Activated effector memory CD4-positive, alpha-beta T cell treated with anti-CD3 and anti-CD28 coated beads, Interleukin-2, amount 50 U/mL, for 16 hours (primary cell): ENCODE measurements at regions not wholly inside any gene's neighbourhood (a gene's known extent, or its start where the extent isn't known, plus 50 kb on each side); places are given as distances from the start of the nearest gene placed in this dataset.
A peak's percentile ranks its signal among the peaks of the same experiment; 100 is the strongest.

Source experiments
- DNase-seq: peaks from one replicate; pipeline ENCODE4 v3.0.0-alpha.2; 2020

DNA sequence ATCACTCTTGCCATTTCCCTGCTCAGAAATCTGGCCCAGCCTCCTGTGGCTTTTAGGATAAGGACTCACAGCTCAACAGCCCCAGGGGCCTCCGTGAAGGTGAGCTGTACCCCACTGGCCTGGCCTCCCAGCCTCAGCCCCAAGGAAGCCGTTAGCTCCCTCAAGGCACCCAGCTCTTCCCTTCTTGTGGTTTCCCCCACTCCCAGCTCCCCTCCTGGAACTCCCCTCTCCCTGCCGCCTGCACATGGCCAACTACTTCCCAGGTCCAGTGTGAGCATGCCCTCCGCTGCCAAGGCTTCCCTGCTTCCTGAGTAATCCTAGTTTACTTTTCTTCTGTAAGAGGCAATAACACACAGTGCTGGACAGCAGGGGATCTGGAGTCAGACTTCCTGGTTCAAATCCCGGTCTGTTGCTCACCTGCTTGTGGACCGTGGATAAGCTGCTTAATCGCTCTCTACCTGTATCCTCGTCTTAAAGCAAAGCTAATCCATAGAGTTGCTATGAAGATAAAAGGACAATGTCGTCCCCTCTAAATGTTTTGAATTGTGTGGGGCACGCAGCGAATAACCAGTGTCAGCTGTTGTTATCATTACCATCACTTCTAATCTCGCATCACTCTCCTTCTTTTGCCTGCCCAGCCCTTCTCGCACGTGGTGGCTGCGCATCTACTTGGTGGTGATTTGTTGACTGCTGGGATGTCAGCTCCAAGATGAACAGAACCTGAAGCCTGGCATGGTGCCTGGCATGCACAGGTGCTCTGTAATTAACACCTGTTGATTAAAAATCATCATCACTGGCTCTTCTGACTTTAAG, 86.6 kb downstream of the C5orf15 start:
- DNase-seq: no peak

DNA sequence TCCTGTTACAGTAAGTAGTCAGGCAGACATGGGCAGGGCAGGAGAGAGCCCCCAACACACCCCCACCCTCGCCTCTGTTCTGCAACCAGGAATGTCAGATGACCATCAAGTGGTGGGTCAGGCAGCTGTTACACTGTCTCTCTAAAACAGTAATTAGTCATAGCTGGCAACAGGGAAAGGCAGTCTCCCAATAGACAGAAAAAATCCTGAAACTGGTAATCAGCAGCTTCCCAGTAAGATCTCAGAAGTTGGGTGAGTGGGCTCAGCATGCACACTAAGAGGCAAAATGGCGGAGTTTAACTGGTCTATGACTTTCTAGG, 90.2 kb downstream of the C5orf15 start:
- no peak for DNase-seq

DNA sequence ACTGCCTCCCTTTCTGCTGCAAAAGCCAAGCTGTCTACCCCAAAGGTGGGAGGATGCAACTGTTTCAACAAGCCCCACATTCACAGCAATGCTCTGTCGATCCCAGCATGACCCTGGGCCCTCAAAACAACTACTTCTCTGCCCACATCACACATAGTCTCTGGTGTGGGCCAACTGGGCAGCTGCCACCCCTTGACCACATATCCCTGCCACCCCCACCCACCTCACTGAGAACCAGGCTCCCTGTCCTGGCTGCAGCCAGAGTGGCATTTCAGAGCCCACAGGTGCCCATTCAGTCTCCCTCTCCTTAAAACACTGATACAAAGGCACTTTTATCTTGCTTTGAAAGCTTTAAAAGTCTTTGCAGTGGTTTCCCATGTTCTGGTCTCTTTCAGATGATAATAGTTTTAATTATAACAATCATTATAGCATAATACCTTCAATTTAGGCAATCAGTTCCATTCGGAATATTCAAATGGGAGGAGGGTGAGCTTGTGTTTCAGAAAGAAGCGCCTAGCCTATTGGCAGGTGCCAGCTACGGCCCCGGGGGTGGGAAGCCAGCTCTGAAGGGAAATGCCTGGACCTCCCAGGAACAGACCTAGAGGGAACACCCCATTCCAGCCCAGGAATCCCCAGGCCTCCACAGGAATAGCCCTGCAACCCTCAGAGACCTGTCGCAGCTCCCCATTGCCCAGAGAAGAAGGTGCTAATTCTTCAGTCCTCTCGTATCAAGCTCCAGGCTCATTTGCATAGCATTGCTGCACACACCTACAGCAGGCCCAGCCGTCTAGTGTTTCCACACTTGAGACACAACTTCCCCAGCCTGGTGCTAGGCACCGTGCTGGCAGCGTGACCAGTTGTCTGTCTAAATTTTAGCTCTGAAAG, 90.8 kb downstream of the C5orf15 start:
- peak; percentile 42 for DNase-seq

- DNase-seq: peak; percentile 34
Observed at GRCh38 chr5:133876266-133876665, 92.2 kb downstream of the C5orf15 start.

DNA sequence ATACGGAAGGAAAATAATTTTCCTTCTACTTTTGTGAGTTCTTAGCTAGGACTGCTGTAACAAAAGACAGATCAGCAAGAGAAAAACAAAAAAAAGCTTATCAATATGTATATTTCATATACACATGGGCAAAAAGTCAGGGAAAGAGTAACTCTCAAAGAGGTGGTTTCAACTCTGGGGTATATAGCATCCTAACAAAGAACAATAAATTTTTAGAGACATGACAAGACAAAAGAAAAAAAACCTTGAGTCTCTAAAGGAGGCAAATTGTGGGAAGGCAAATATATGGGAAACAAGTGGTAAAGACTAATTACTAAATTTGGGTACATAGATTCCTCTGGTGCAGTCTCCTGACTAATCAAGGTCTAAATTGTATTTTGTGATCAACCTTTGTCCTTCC, 93.2 kb downstream of the C5orf15 start:
- no peak for DNase-seq

- DNase-seq: peak; percentile 33
Observed at GRCh38 chr5:133873449-133873848, 95.0 kb downstream of the C5orf15 start.

DNA sequence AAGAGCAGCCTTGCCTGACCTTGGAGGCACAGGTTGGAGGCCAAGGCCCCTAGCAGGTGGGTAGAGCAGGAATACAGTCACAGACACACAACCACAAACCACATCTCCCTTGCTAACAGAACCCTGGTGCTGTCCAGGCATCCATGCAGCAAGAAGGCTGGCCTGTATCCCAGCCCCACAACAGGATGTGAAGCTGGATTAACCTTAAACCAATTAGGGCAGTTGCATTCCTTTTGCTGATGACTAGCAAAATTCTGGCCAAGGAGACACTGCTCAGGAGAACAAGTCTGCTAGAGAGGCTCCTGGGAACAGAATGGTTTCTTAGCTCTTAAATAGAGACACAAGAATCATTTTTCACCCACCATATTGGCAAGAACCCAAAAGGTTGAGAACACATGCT, 97.8 kb downstream of the C5orf15 start:
- DNase-seq: peak; percentile 30

DNA sequence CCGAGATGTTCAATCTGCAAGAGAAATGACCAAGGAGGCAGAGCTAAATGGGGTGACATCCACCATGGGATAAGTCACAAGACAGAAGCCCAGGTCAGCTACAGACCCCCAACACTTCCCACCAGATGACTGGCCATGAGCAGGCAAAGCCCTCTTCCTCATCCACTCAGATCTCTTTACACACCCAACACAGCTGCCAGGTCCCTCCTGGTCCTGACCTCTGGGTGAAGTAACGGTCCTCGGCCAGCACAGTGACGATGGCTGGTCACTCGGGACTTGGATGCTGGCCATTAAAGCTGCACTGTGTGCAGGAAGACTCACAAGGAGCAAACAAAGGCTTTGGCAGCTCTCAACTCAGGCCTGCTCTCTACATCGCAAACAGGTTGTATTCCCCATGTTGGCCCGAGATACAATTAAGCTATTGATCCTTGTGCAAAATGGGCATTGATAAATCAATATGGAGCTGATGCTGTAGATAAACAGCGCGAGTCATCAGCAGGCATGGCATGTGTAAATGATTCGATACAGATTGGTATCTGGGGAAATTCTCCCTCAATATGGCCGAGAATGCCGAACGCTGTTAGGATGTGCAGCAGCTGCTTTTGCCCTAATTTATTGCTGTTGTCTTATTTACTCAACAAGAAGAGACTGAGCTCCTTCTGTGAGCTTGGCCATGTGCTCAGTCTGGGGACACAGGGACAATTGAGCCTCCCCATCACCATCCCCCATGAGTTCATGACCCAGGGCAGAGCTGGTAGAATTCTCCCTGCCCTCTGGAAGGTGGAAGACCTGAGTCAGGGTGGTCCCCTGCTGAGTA, 98.7 kb downstream of the C5orf15 start:
- DNase-seq: no peak

DNA sequence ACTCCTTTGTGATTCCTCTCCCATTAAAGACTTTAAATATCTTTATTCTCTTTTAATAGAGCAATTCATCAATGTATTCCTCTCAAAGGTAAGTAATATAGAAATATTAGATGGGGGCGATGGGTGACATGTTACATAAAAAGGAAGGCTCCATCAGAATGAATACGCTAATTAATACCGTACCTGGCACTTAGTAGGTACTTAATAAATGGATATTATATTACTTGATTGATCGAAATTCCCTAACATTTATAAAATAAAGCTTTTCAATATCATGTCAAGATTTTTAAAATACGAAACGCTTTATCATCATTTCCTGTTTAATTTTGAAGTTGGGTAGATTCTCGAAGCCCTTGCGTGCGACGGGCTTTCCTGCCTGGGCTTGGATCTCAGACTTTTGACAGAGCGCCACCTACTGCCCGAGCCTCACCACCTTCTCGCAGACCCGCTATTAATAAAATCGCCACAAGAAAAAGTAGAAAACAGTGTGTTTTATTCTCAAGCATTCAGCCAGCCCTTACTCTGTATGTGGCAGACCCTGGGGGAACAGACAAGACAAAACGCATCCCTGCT, 99.4 kb downstream of the C5orf15 start:
- peak; percentile 90 for DNase-seq

DNA sequence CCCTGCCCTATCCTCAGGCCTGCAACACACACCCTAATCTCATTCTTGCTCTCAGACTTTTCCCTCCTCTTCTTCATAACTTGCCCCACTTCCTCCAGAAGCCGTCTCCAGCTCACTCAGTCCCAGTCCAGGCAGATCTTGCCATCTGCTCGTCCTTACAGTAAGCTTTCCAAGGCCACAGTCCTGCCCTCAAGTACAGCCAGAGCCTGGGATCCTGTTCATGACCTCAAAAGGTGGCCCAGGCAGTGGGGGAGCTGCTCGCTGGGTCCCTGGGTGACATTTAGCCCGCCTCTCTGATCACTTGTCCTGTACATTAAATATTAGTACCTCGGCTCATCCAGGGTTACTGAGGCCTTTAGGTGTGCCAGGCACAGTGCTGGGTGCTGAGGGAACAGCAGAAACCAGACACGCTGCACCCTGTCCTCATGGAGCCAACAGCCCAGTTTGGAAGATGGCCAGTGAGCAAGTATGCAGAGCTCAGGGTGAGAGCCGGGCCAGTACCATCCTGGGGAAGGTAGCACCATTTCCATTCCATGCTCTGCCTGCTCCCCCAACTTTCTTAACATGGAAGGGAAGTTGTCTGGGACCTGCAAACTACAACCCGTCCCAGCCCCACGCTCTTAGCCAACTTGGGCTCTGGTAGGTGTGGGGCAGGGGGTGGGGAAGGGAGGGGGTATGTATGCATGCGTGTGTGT, 100.4 kb downstream of the C5orf15 start:
- no peak for DNase-seq

DNA sequence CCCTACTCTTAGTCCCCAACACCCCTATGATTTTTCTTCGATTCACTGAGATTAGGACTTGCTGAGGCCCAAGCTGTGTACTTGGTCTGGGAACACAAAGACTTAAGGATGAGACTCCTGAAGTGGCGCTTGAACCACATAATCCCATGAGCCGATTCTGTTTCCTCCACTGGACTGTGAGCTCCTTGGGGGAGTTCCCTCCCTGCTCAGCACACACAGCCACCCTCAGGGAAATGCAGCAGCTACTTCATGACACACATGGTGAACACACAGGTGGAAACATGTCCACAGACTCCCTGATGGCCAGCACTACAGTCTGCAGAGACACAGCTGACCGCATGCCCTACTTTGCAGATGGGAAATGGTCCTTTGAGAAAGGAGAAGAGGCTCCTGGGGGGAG, 101.1 kb downstream of the C5orf15 start:
- no peak for DNase-seq

GRCh38 chr5:133866903-133867245, 101.6 kb downstream of the C5orf15 start:
- DNase-seq: no peak

GRCh38 chr5:133866160-133866902, 102.1 kb downstream of the C5orf15 start:
- no peak for DNase-seq

- no peak for DNase-seq
Observed at GRCh38 chr5:133865113-133865512, 103.3 kb downstream of the C5orf15 start.

DNA sequence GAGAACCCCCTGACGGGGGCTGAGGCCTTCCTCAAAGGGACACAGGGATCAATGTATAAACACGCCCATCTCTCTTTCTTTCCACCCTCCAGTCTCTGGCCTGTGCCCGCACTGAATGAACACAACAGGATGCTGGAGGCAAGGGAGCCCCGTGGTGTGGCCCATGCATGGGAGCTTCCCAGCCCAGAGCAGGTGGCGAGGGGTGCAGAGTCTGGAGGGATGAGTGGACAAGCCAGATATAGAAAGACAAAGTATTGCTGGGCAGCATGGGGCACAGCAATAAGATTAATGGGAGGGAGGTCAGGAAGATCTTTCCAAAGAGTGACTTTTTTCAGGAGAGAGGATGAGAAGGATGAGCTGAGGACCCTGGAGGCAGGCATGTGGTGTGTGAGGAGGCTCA, 103.7 kb downstream of the C5orf15 start:
- no peak for DNase-seq

DNA sequence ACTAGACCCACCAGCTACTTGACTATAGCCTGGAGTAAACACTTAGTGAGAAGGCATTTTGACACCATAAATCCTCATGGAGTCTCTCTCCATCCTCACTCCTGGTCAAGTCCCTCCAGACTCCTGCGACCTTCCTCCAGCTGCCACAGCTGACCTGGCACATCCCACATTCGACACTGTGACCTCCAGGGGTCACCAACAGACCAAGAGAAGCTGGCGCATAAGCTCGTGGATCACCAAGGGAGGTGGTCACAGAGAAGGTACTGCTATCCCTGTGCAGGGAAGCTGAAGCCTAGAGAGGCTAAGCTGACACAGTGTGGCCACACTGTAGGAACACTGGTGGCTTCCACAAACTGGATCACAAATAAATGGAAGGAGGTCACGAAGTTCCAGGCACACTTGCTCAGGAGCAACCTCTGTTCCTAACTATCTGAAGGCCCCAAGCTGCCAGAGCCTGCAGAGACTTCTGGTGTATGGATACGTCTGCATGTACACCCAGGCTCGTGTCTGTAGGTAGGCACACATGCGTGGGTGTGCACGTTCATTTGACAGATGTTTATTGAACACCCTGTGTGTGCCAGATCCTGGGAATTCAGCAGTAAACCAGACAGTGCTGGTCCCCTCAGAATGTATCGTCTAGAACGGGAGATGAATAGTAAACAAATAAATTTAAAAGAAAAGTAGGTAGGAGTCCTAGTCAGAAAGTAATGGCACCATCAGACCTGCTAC, 104.4 kb downstream of the C5orf15 start:
- DNase-seq: no peak

- peak; percentile 71 for DNase-seq
Observed at GRCh38 chr5:133861161-133861737, 107.2 kb downstream of the C5orf15 start.

DNA sequence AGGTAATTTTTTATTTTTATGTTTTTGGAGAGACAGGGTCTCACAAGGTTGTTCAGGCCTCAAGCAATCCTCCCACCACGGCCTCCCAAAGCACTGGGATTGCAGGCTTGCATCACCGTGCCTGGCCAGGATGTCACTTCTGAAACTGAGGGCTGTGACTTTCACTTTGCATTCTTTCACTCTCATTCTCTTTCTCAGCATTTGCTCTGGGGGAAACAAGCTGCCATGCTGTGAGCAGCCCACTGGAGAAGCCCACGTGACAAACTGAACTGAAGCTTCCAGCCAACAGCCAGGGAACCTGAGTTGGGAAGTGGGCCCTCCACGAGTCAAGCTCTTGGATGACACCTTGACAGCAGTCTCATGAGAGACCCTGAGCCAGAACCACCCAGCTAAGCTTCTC, 109.4 kb downstream of the C5orf15 start:
- DNase-seq: peak; percentile 37

- DNase-seq: peak; percentile 10
Observed at GRCh38 chr5:133857595-133858313, 110.7 kb downstream of the C5orf15 start.

- DNase-seq: no peak
Observed at GRCh38 chr5:133854554-133854953, 113.9 kb downstream of the C5orf15 start.
